ENCODE measurements at regions not wholly inside any gene's neighbourhood (a gene's known extent, or its start where the extent isn't known, plus 50 kb on each side); places are given as distances from the start of the nearest gene placed in this dataset.

GRCh38 chr6:8539453-8539852, 104.1 kb upstream of the SLC35B3 start:
- no peak for DNase-seq

GRCh38 chr6:8536122-8536521, 100.8 kb upstream of the SLC35B3 start:
- no peak for DNase-seq

- DNase-seq = no peak
Observed at GRCh38 chr6:8535519-8535918, 100.2 kb upstream of the SLC35B3 start.

DNA sequence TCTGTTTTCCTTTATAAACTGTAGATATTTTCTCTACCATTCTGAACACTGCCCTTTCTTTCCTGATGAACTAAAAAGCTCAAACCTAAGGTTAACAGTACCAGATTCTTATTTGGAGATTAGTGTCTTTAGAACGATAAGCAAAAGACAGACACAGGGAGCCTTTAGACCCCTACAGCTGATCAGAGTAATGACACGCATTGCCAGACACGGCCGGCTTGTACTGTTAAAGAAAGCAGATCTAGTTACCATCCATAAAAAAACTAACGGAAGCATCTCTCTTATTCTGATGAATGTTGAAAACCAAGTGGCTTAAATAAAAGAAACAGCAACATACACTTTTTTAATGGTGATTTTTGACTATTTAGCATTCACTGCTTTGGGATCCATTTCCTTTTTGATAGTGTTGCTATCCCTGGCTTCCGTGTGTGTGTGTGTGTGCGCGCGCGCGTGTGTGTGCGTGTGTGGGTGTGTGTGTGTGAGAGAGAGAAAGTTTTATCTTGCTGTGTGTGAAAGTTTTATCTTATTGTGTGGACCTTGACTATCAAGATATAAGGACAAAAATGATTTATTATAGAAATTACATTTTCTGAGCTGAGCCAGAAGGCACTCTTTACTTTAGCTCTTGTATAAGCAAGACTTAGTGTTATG, 95.6 kb upstream of the SLC35B3 start:
- no peak for DNase-seq

DNA sequence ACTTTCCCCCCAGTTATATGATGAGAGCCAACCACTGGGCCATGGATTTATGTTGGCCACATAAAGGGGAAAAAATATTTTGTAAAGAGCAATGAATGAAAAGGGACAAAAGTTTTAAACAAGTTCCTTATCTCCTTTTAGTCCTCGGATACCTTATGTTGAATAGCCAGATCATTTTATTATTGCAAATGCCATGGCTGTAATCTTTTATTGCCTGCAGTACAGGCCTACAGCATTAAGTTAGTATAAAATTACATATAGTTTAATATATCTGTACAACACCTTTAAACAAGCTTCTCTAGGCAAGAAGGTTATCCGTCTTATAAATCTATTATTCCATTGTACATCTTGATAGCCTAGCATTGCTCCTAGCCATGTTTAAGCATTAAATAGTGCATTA, 93.9 kb upstream of the SLC35B3 start:
- DNase-seq = no peak

GRCh38 chr6:8527818-8528217, 92.5 kb upstream of the SLC35B3 start:
- DNase-seq = no peak

DNA sequence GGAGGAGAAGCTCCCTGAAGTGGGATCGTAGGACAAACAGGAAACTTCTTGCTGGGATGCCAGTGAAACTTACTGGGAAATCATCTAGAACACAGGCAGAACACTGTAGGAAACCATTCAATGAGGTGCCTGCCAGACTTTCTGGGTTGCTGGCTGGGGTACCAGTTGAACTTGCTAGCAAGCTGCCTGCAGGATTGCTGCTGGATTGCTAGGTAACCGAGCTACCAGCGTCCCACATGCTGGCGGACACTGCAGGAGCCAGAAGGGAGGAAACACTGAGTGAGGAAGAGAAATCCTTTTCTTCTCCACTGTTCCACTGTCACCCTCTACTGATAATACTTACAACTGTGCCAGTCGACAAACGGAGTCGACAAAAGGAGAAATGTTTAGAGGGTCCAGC, 91.3 kb upstream of the SLC35B3 start:
- DNase-seq = no peak

GRCh38 chr6:8525370-8525769, 90.0 kb upstream of the SLC35B3 start:
- no peak for DNase-seq

GRCh38 chr6:8513174-8513573, 77.8 kb upstream of the SLC35B3 start:
- DNase-seq = no peak

DNA sequence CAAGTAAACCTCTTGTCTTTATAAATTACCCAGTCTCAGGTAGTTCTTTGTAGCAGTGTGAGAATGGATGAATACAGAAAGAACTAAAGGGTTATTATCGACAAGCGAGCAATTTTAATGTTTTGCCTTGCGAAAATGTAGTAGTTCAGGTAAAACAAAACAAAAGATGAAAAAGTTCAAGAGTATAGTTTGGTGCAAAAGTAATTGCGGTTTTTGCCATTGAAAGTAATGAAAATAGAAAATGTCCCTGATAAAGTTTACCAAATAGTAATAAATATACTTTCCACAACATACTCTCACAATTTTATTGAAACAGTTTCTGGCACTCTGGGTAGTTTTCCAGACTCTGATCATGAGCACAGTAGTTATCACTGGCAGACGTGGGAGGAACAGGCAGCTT, 71.9 kb upstream of the SLC35B3 start:
- DNase-seq = no peak

DNA sequence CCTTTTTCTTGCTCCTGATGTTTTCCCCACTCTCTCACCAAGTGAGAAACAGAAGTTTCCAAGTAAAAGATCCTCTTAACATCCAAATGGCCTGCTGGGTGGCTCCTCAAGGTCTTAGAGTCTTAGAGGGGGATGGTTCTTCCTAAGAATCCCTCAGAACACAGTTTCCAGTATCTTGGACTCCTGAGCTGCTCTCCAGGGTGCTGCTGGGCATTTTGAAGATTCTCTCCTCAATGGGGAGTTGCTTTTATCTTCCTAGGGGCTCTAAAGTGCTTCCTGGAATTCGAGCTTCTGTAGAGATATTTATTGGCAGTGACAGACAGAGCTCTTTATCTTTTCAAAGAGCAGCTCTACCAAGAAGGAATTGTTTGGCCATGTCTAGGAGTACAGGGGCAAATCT, 70.8 kb upstream of the SLC35B3 start:
- DNase-seq = peak; percentile 69

DNA sequence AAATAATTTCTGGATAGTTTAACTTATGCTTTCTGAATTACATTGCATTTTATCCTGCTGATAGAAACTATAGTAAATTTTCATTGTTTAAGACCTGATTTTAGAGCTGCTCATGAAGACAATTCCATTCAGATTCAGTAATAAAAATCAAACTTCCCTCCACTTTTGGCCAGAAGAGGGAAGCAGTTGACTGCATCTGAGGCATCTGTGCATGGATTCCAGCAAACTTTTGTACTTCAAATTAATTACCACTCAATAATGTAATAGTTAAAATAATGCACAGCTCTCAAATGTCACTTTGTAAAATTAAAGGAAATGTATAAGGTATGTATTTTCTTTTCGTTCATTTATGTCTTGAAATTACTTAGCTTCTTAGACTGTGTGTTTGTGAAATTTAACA, 64.2 kb upstream of the SLC35B3 start:
- no peak for DNase-seq

DNA sequence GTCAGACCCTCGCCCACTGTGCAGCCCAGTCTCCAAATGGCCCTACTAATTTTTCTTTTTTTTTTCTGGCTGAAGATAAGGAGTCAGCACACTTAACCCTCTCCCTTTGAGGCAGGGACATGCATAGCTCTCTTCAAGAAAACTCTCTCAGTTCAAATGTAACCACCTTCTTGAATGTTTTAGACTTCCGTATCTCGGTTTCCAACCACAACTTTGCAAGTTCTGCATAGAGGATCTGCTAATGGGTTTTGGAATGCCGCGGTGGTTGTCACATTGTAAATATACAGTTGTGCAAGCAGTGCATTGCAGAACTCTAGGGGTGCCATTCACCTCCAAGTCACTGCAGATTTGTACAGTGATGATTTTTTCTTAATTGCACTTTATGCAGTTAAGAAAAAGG, 59.4 kb upstream of the SLC35B3 start:
- no peak for DNase-seq

GRCh38 chr6:8492536-8493133, 57.3 kb upstream of the SLC35B3 start:
- DNase-seq = no peak

Data from islet precursor cell (in vitro differentiated cells).